ENCODE measurements at regions not wholly inside any gene's neighbourhood (a gene's known extent, or its start where the extent isn't known, plus 50 kb on each side); places are given as distances from the start of the nearest gene placed in this dataset.

GRCh38 chr9:18154661-18155060 lies 319.3 kb upstream of the ADAMTSL1 start:
- TF ChIP-seq CTCF (conservative IDR thresholded peaks at IDR 0.05; ENCODE audit: low read depth, low read length) (no peak), CHD1 (IDR thresholded peaks at IDR 0.05; ENCODE audit: low read depth, low read length) (no peak), POLR2A (IDR thresholded peaks at IDR 0.05; ENCODE audit: low read depth, low read length) (no peak), CEBPB (IDR thresholded peaks at IDR 0.05; ENCODE audit: low read depth, low read length) (no peak), RFX5 (IDR thresholded peaks at IDR 0.05; ENCODE audit: low read depth, low read length) (no peak)
